ENCODE measurements at regions not wholly inside any gene's neighbourhood (a gene's known extent, or its start where the extent isn't known, plus 50 kb on each side); places are given as distances from the start of the nearest gene placed in this dataset.

DNA sequence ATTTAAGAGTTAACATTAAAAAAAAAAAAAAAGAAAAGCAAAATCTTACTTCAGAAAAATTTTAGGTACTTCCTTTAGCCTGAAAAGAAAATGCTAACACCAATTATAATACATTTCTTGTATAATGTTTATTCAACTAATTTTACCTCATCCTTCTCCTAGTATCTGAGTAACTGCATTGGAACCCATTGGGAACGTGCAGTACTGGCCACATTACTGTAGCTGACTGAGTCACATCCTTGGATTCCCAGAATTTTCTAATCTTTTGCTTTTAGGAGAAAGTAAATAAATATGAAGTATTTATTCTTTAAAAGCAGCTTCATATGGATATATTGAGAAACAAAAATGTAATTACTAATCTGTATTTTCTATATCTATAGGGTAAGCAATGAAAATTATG, 82.6 kb upstream of the SLITRK2 start:
- POLR2A ChIA-PET, result no interaction called here
- no peak overlapping the region for H3K9ac ChIP-seq (ENCODE audit: low read length)
- CTCF ChIA-PET, result no interaction called here
- Mint-ChIP-seq H3K27me3 (no peaks in the 10 kb centered on the region), H3K27ac (no peak overlapping the region), H3K4me3 (no peak overlapping the region), H3K9me3 (ENCODE audit: insufficient read depth) (peaks cover 3% of the 10 kb centered on the region), H3K4me1 (no peaks in the 10 kb centered on the region)
- no peaks in the 10 kb centered on the region for H3K9me3 ChIP-seq (ENCODE audit: control extremely low read depth in 1 of 3, control insufficient read depth in 2 of 3, insufficient read depth in 1 of 3, low read length in 2 of 3)
- H3K4me1 ChIP-seq (ENCODE audit: control insufficient read depth in 2 of 2, insufficient read depth in 2 of 2, low read length in 2 of 2), result no peaks in the 10 kb centered on the region
- no peaks in the 10 kb centered on the region for H3K79me2 ChIP-seq (ENCODE audit: control insufficient read depth, insufficient read depth, low read length)
- intact Hi-C loops (cut with micrococcal nuclease), result no loop called here
- no peaks in the 10 kb centered on the region for H3K36me3 ChIP-seq (replicated peaks in 1 of 2; ENCODE audit: control extremely low read depth in 1 of 2, control insufficient read depth in 1 of 2, extremely low read depth in 1 of 2, insufficient read depth in 2 of 2, low read length in 1 of 2)
- H2AFZ ChIP-seq (ENCODE audit: insufficient read depth, low read depth, low read length, poor library complexity, severe bottlenecking), result no peak overlapping the region
- no peak for ATAC-seq (ENCODE audit: low read depth)
- no peak overlapping the region for H3K4me2 ChIP-seq (replicated peaks; ENCODE audit: low read depth, low read length, poor library complexity, severe bottlenecking)
- WGBS (ENCODE audit: insufficient coverage), result no CpG with 5 or more reads among the region's 1 CpG
- no peak overlapping the region for H3K27ac ChIP-seq (ENCODE audit: low read length in 2 of 2)
- no peaks in the 10 kb centered on the region for H3K27me3 ChIP-seq (replicated peaks in 1 of 4; ENCODE audit: control extremely low read depth in 1 of 4, control insufficient read depth in 3 of 4, insufficient read depth in 4 of 4, low read length in 3 of 4)
- H4K20me1 ChIP-seq (ENCODE audit: control insufficient read depth, insufficient read depth, low read length, poor library complexity, severe bottlenecking), result no peaks in the 10 kb centered on the region
- no peak for DNase-seq
- H3K4me3 ChIP-seq (ENCODE audit: control extremely low read depth in 1 of 5, extremely low read depth in 1 of 5, insufficient read depth in 1 of 5, low read depth in 2 of 5, low read length in 4 of 5), result no peak overlapping the region
- TF ChIP-seq, protein P1, sequence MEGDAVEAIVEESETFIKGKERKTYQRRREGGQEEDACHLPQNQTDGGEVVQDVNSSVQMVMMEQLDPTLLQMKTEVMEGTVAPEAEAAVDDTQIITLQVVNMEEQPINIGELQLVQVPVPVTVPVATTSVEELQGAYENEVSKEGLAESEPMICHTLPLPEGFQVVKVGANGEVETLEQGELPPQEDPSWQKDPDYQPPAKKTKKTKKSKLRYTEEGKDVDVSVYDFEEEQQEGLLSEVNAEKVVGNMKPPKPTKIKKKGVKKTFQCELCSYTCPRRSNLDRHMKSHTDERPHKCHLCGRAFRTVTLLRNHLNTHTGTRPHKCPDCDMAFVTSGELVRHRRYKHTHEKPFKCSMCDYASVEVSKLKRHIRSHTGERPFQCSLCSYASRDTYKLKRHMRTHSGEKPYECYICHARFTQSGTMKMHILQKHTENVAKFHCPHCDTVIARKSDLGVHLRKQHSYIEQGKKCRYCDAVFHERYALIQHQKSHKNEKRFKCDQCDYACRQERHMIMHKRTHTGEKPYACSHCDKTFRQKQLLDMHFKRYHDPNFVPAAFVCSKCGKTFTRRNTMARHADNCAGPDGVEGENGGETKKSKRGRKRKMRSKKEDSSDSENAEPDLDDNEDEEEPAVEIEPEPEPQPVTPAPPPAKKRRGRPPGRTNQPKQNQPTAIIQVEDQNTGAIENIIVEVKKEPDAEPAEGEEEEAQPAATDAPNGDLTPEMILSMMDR (IDR thresholded peaks at IDR 0.05), result no peak
- no peak for TF ChIP-seq EZH2 (IDR thresholded peaks at IDR 0.05; ENCODE audit: borderline replicate concordance, insufficient read depth, low read depth, low read length, poor library complexity, severe bottlenecking)

DNA sequence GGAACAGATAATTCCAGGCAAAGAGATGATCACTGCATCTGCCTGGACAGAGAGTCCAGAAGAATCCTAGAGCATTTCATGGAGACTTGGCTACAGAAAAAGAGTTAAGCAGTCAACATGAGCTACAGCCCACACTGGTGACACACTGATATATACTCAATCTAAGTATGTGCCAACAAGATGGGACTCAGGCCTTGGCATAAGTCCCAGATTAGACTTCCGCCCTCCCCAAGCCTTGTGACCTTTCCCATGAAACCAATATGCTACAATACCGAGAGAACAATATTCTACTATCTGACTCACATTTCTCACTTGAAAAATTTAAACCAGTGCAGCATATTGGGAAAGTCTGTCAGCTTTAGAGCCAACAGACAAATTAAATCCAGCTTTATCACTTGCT, 65.7 kb upstream of the SLITRK2 start:
- H3K4me3 ChIP-seq (ENCODE audit: control extremely low read depth in 1 of 5, extremely low read depth in 1 of 5, insufficient read depth in 1 of 5, low read depth in 2 of 5, low read length in 4 of 5), result no peak overlapping the region
- ATAC-seq (ENCODE audit: low read depth), result no peak
- POLR2A ChIA-PET, result no interaction called here
- WGBS (ENCODE audit: insufficient coverage), result no CpG with 5 or more reads among the region's 2 CpGs
- peaks cover 0 to 3% (median 0%) of the 10 kb centered on the region in 3 donors for H3K9me3 ChIP-seq (ENCODE audit: control extremely low read depth in 1 of 3, control insufficient read depth in 2 of 3, insufficient read depth in 1 of 3, low read length in 2 of 3)
- H3K36me3 ChIP-seq (replicated peaks in 1 of 2; ENCODE audit: control extremely low read depth in 1 of 2, control insufficient read depth in 1 of 2, extremely low read depth in 1 of 2, insufficient read depth in 2 of 2, low read length in 1 of 2), result no peaks in the 10 kb centered on the region
- H3K27ac ChIP-seq (ENCODE audit: low read length in 2 of 2), result no peak overlapping the region
- Mint-ChIP-seq H3K27me3 (no peaks in the 10 kb centered on the region), H3K4me1 (no peaks in the 10 kb centered on the region), H3K9me3 (ENCODE audit: insufficient read depth) (peaks cover 7% of the 10 kb centered on the region), H3K4me3 (no peak overlapping the region), H3K27ac (no peak overlapping the region)
- TF ChIP-seq, protein P1 (IDR thresholded peaks at IDR 0.05), result no peak
- no peak for TF ChIP-seq EZH2 (IDR thresholded peaks at IDR 0.05; ENCODE audit: borderline replicate concordance, insufficient read depth, low read depth, low read length, poor library complexity, severe bottlenecking)
- CTCF ChIA-PET, result no interaction called here
- H4K20me1 ChIP-seq (ENCODE audit: control insufficient read depth, insufficient read depth, low read length, poor library complexity, severe bottlenecking), result no peaks in the 10 kb centered on the region
- H3K27me3 ChIP-seq (replicated peaks in 1 of 4; ENCODE audit: control extremely low read depth in 1 of 4, control insufficient read depth in 3 of 4, insufficient read depth in 4 of 4, low read length in 3 of 4), result no peaks in the 10 kb centered on the region
- H3K79me2 ChIP-seq (ENCODE audit: control insufficient read depth, insufficient read depth, low read length), result no peaks in the 10 kb centered on the region
- no peak for DNase-seq
- H3K4me2 ChIP-seq (replicated peaks; ENCODE audit: low read depth, low read length, poor library complexity, severe bottlenecking), result no peak overlapping the region
- intact Hi-C loops (cut with micrococcal nuclease), result no loop called here
- no peaks in the 10 kb centered on the region for H3K4me1 ChIP-seq (ENCODE audit: control insufficient read depth in 2 of 2, insufficient read depth in 2 of 2, low read length in 2 of 2)
- H3K9ac ChIP-seq (ENCODE audit: low read length), result no peak overlapping the region
- no peak overlapping the region for H2AFZ ChIP-seq (ENCODE audit: insufficient read depth, low read depth, low read length, poor library complexity, severe bottlenecking)

Data from B cell (primary cell).